H1 (cell line): ENCODE measurements at regions not wholly inside any gene's neighbourhood (a gene's known extent, or its start where the extent isn't known, plus 50 kb on each side); places are given as distances from the start of the nearest gene placed in this dataset.

Experiments used
- CTCF ChIA-PET: fragments of 300-600 bp; sonication (Branson Sonifier 250); formaldehyde crosslinking; loops from one replicate; lab custom pipeline; 2021; ENCODE audit not compliant: partially characterized antibody; lab: Charles Lee
- POLR2A ChIA-PET: fragments of 300-600 bp; sonication (Branson Sonifier 250); formaldehyde crosslinking; loops from one replicate; lab custom pipeline; 2021; ENCODE audit warnings: inconsistent platforms; ENCODE audit not compliant: partially characterized antibody; lab: Charles Lee
- DNase-seq, 2 experiments: peaks; one replicate each; pipeline versions ENCODE4 v3.0.0 to v3.0.0-alpha.2; 2010 to 2022; ENCODE audit warnings: low spot score in 2 of 2, low read depth in 1 of 2, mixed read lengths in 1 of 2
- FAIRE-seq: peaks from 2 replicates; lab custom pipeline; 2011; peaks lifted over from hg19 to GRCh38; lab: Jason Lieb, UNC
- H2AFZ ChIP-seq: 2 replicates; pipeline ENCODE4 v1.8.1; 2012; ENCODE audit warnings: low read length, inconsistent platforms
- H2AK5ac ChIP-seq: 2 replicates; pipeline ENCODE4 v1.6.1; 2013; ENCODE audit warnings: low read depth, low read length
- H2BK120ac ChIP-seq: replicated peaks from 2 replicates; pipeline ENCODE3; 2013; ENCODE audit warnings: low read depth, low read length, inconsistent platforms
- H2BK12ac ChIP-seq: 2 replicates; pipeline ENCODE4 v1.6.1; 2013; ENCODE audit warnings: low read depth, low read length
- H2BK15ac ChIP-seq: 2 replicates; pipeline ENCODE4 v1.6.1; 2013; ENCODE audit warnings: low read length
- H2BK20ac ChIP-seq: 2 replicates; pipeline ENCODE4 v1.6.1; 2013; ENCODE audit warnings: low read length
- H2BK5ac ChIP-seq: 2 replicates; pipeline ENCODE4 v1.6.1; 2013; ENCODE audit warnings: low read depth, low read length
- H3K14ac ChIP-seq: 2 replicates; pipeline ENCODE4 v1.6.1; 2013; ENCODE audit warnings: inconsistent platforms; ENCODE audit not compliant: insufficient read length
- H3K18ac ChIP-seq: 2 replicates; pipeline ENCODE4 v1.6.1; 2013; ENCODE audit warnings: low read length; ENCODE audit errors: extremely low read depth
- H3K23ac ChIP-seq: 2 replicates; pipeline ENCODE4 v1.6.1; 2013; ENCODE audit warnings: inconsistent platforms; ENCODE audit not compliant: insufficient read length
- H3K23me2 ChIP-seq: 2 replicates; pipeline ENCODE4 v1.6.1; 2013; ENCODE audit warnings: low read depth, low read length
- H3K27ac ChIP-seq: 2 replicates; pipeline ENCODE4 v1.6.1; 2011; ENCODE audit warnings: low read depth, low read length, inconsistent platforms
- H3K27me3 ChIP-seq, 4 experiments: replicated peaks in 1 of 4; 1 replicate in 1 of 4; 2 replicates in 3 of 4; pipeline versions ENCODE4 v1.6.1 to v1.8.1; 2011 to 2013; ENCODE audit warnings: low read length in 3 of 4, mild to moderate bottlenecking in 3 of 4, inconsistent platforms in 2 of 4, mixed read lengths in 2 of 4, moderate library complexity in 1 of 4; ENCODE audit not compliant: control insufficient read depth in 3 of 4, insufficient read depth in 3 of 4; ENCODE audit errors: extremely low read depth in 1 of 4
- H3K36me3 ChIP-seq, 4 experiments: 2 replicates each; pipeline versions ENCODE4 v1.6.1 to v1.8.1; 2011 to 2013; ENCODE audit warnings: mild to moderate bottlenecking in 4 of 4, low read length in 3 of 4, moderate library complexity in 2 of 4, control low read depth in 1 of 4, inconsistent platforms in 1 of 4; ENCODE audit not compliant: insufficient read depth in 4 of 4, control insufficient read depth in 2 of 4
- H3K4ac ChIP-seq: replicated peaks from 2 replicates; pipeline ENCODE3; 2013; ENCODE audit warnings: low read length, low read depth, mixed read lengths, inconsistent platforms; ENCODE audit not compliant: insufficient read length
- H3K4me1 ChIP-seq, 4 experiments: replicated peaks in 1 of 4; 1 replicate in 1 of 4; 2 replicates in 3 of 4; pipeline versions ENCODE4 v1.6.1 to v1.8.1; 2011 to 2013; ENCODE audit warnings: low read length in 3 of 4, inconsistent platforms in 2 of 4, mixed read lengths in 1 of 4; ENCODE audit not compliant: insufficient read depth in 4 of 4, control insufficient read depth in 3 of 4
- H3K4me2 ChIP-seq, 2 experiments: 2 replicates each; pipeline versions ENCODE4 v1.6.1 to v1.8.1; 2011 to 2013; ENCODE audit warnings: low read depth in 2 of 2, low read length in 2 of 2, control low read depth in 1 of 2, inconsistent platforms in 1 of 2, mild to moderate bottlenecking in 1 of 2; ENCODE audit not compliant: insufficient read depth in 1 of 2
- H3K4me3 ChIP-seq, 4 experiments: fragments of 200-600, 300-600 bp in 1 of 4; sonication (generic), shearing (Covaris generic), sonication (Bioruptor Twin) in 1 of 4; 2 replicates each; pipeline versions ENCODE4 v1.5.1 to v1.8.1; 2011 to 2016; ENCODE audit warnings: low read length in 4 of 4, low read depth in 3 of 4, control low read depth in 2 of 4, inconsistent platforms in 2 of 4, mild to moderate bottlenecking in 2 of 4, mixed read lengths in 1 of 4, moderate library complexity in 1 of 4; ENCODE audit not compliant: insufficient read depth in 2 of 4; ENCODE audit errors: extremely low read depth in 1 of 4
- H3K56ac ChIP-seq: replicated peaks from 2 replicates; pipeline ENCODE3; 2013; ENCODE audit warnings: low read depth, mild to moderate bottlenecking, mixed read lengths, low read length, inconsistent platforms; ENCODE audit not compliant: insufficient read length
- H3K79me1 ChIP-seq: 2 replicates; pipeline ENCODE4 v1.6.1; 2013; ENCODE audit warnings: low read depth, low read length, control low read depth
- H3K79me2 ChIP-seq, 2 experiments: 2 replicates each; pipeline versions ENCODE4 v1.6.1 to v1.8.1; 2012 to 2013; ENCODE audit warnings: low read length in 2 of 2, mild to moderate bottlenecking in 2 of 2, inconsistent platforms in 1 of 2; ENCODE audit not compliant: insufficient read depth in 2 of 2, control insufficient read depth in 1 of 2
- H3K9ac ChIP-seq, 4 experiments: replicated peaks in 1 of 4; 1 replicate in 1 of 4; 2 replicates in 3 of 4; pipeline versions ENCODE4 v1.6.1 to v1.8.1; 2011 to 2013; ENCODE audit warnings: low read depth in 3 of 4, low read length in 3 of 4, control low read depth in 2 of 4, mild to moderate bottlenecking in 2 of 4, moderate library complexity in 2 of 4, inconsistent platforms in 1 of 4; ENCODE audit errors: extremely low read depth in 1 of 4
- H3K9me3 ChIP-seq, 2 experiments: 2 replicates each; pipeline versions ENCODE4 v1.6.1 to v1.8.1; 2012 to 2013; ENCODE audit warnings: mild to moderate bottlenecking in 2 of 2, moderate library complexity in 2 of 2, control low read depth in 1 of 2, inconsistent platforms in 1 of 2, low read depth in 1 of 2, low read length in 1 of 2, mixed read lengths in 1 of 2; ENCODE audit not compliant: insufficient read depth in 2 of 2
- H4K20me1 ChIP-seq, 2 experiments: replicated peaks in 1 of 2; 2 replicates each; pipeline versions ENCODE3 to v1.8.1; 2011 to 2013; ENCODE audit warnings: inconsistent platforms in 2 of 2, low read length in 2 of 2, mild to moderate bottlenecking in 1 of 2; ENCODE audit not compliant: insufficient read depth in 2 of 2, control insufficient read depth in 1 of 2
- H4K5ac ChIP-seq: 2 replicates; pipeline ENCODE4 v1.6.1; 2013; ENCODE audit warnings: low read length, low read depth, mixed read lengths, inconsistent platforms; ENCODE audit not compliant: insufficient read length
- H4K8ac ChIP-seq: 2 replicates; pipeline ENCODE4 v1.8.0; 2013; ENCODE audit warnings: mild to moderate bottlenecking, moderate library complexity, low read length, inconsistent platforms; ENCODE audit not compliant: insufficient read depth; ENCODE audit errors: extremely low read depth
- H4K91ac ChIP-seq: replicated peaks from 2 replicates; pipeline ENCODE3; 2013; ENCODE audit warnings: low read length, mixed read lengths, inconsistent platforms; ENCODE audit not compliant: insufficient read length
- BACH1 ChIP-seq: IDR thresholded peaks from 2 replicates; pipeline ENCODE4 v1.6.1; 2012; ENCODE audit warnings: low read length, improper control_type of control experiment
- BRCA1 ChIP-seq: IDR thresholded peaks from 2 replicates; pipeline ENCODE4 v1.6.1; 2012; ENCODE audit warnings: low read depth, low read length, improper control_type of control experiment
- CREB1 ChIP-seq: IDR thresholded peaks from 2 replicates; pipeline ENCODE4 v1.6.1; 2012; ENCODE audit warnings: inconsistent platforms
- CTBP2 ChIP-seq: IDR thresholded peaks from 2 replicates; pipeline ENCODE4 v1.7.0; 2011; ENCODE audit warnings: borderline replicate concordance, mild to moderate bottlenecking, moderate library complexity, mixed read lengths, low read length; ENCODE audit not compliant: insufficient read depth, insufficient read length
- EZH2 ChIP-seq: fragments of 200-600 bp; sonication (generic); IDR thresholded peaks from 2 replicates; pipeline ENCODE4 v1.7.1; 2012; ENCODE audit warnings: low read depth, mild to moderate bottlenecking, moderate library complexity, low read length, inconsistent platforms; ENCODE audit not compliant: severe bottlenecking
- GABPA ChIP-seq: IDR thresholded peaks from 2 replicates; pipeline ENCODE4 v1.6.1; 2011; ENCODE audit warnings: mild to moderate bottlenecking, low read length, moderate library complexity, borderline replicate concordance; ENCODE audit not compliant: insufficient read depth
- JUND ChIP-seq: IDR thresholded peaks from 2 replicates; pipeline ENCODE4 v1.6.1; 2011; ENCODE audit warnings: mild to moderate bottlenecking, improper control_type of control experiment, low read length
- KDM5A ChIP-seq: fragments of 200-600 bp; IDR thresholded peaks from 2 replicates; pipeline ENCODE4 v1.7.1; 2012; ENCODE audit warnings: mild to moderate bottlenecking, low read length, inconsistent platforms, mixed read lengths
- RBBP5 ChIP-seq: IDR thresholded peaks from 2 replicates; pipeline ENCODE4 v1.7.1; 2012; ENCODE audit warnings: low read depth, mild to moderate bottlenecking, inconsistent platforms, low read length, moderate library complexity, borderline replicate concordance
- SIRT6 ChIP-seq: IDR thresholded peaks from one replicate; pipeline ENCODE4 v1.7.1; 2012; ENCODE audit warnings: low read length, inconsistent platforms
- SP2 ChIP-seq: IDR thresholded peaks from 2 replicates; pipeline ENCODE4 v1.6.1; 2012; ENCODE audit warnings: mild to moderate bottlenecking, low read length, inconsistent platforms
- TAF1 ChIP-seq: IDR thresholded peaks from 2 replicates; pipeline ENCODE4 v1.6.1; 2011; ENCODE audit warnings: mild to moderate bottlenecking, low read depth, low read length
- YY1 ChIP-seq: IDR thresholded peaks from 2 replicates; pipeline ENCODE4 v1.6.1; 2011; ENCODE audit warnings: low read depth, mild to moderate bottlenecking, low read length
- ZNF274 ChIP-seq: IDR thresholded peaks from 2 replicates; pipeline ENCODE4 v1.7.0; 2012; ENCODE audit warnings: low read length, borderline replicate concordance; ENCODE audit errors: extremely low read depth
- WGBS, 2 experiments: shearing (Covaris generic) in 1 of 2; methylation state at CpG; one replicate each; pipeline versions ENCODE4 v1.1.6 to v1.1.7; 2013 to 2015; ENCODE audit warnings: low lambda C conversion rate in 2 of 2, mixed read lengths in 2 of 2, inconsistent platforms in 1 of 2, low coverage in 1 of 2, missing lambda C conversion rate in 1 of 2; ENCODE audit not compliant: insufficient replicate concordance in 2 of 2, insufficient coverage in 1 of 2, insufficient read length in 1 of 2; ENCODE audit errors: extremely low coverage in 1 of 2, missing lambda C conversion rate in 1 of 2; 5-methylcytosine and 5-hydroxymethylcytosine counted together

GRCh38 chr4:177737387-177737940, 295.2 kb upstream of the AGA start:
- no peak overlapping the region for H3K14ac ChIP-seq
- no peak overlapping the region for H3K18ac ChIP-seq
- no peak overlapping the region for H3K4ac ChIP-seq
- no peaks in the 10 kb centered on the region for H4K20me1 ChIP-seq
- CTCF ChIA-PET, result no interaction called here
- H2AFZ ChIP-seq, result no peak overlapping the region
- no peak overlapping the region for H2BK120ac ChIP-seq
- no peak for FAIRE-seq
- H3K4me2 ChIP-seq, result no peak overlapping the region
- no peaks in the 10 kb centered on the region for H3K79me1 ChIP-seq
- no peaks in the 10 kb centered on the region for H3K23me2 ChIP-seq
- no peaks in the 10 kb centered on the region; a peak in 1 of 8 replicates for H3K36me3 ChIP-seq
- POLR2A ChIA-PET, result no interaction called here
- TF ChIP-seq BRCA1 (no peak), KDM5A (no peak), SP2 (no peak), BACH1 (no peak), RBBP5 (no peak), CREB1 (no peak), JUND (no peak), EZH2 (no peak), GABPA (no peak), ZNF274 (no peak), SIRT6 (no peak), CTBP2 (no peak), YY1 (no peak), TAF1 (no peak)
- TF ChIP-seq, all 59 proteins: peak for 0
- Histone ChIP-seq H2BK20ac (no peak overlapping the region), H4K5ac (no peak overlapping the region), H2BK12ac (no peak overlapping the region), H3K23ac (no peak overlapping the region), H3K4me1 (no peaks in the 10 kb centered on the region), H3K9me3 (no peaks in the 10 kb centered on the region), H4K8ac (no peak overlapping the region), H4K91ac (no peak overlapping the region), H3K27me3 (no peaks in the 10 kb centered on the region), H3K79me2 (no peaks in the 10 kb centered on the region), H2BK15ac (no peak overlapping the region), H3K4me3 (no peak overlapping the region), H2AK5ac (no peak overlapping the region), H3K56ac (no peak overlapping the region), H2BK5ac (no peak overlapping the region), H3K9ac (no peak overlapping the region), H3K27ac (no peak overlapping the region)
- no peak for DNase-seq
- WGBS, 2 experiments, result 96% methylated on average over 2 of the region's 2 CpGs; no CpG with 5 or more reads in 1 of the 2 experiments
